Spleen (tissue), 7 donors: ENCODE measurements at regions not wholly inside any gene's neighbourhood (a gene's known extent, or its start where the extent isn't known, plus 50 kb on each side); places are given as distances from the start of the nearest gene placed in this dataset.

ENCODE experiments used
- CTCF ChIP-seq, 11 experiments: fragments of 200-600 bp in 7 of 11; fragments of 450-650 bp in 4 of 11; sonication (generic) in 4 of 11; IDR thresholded peaks in 8 of 11; conservative IDR thresholded peaks in 3 of 11; 1 replicate in 7 of 11; 2 replicates in 4 of 11; pipeline versions ENCODE4 v1.4.0 to v1.8.0; 2016 to 2021; ENCODE audit warnings: antibody characterized with exemption in 11 of 11, inconsistent platforms in 4 of 11, mild to moderate bottlenecking in 1 of 11
- POLR2A ChIP-seq, 3 donors: fragments of 450-650 bp; IDR thresholded peaks; one replicate each; pipeline ENCODE4 v1.5.1; 2017; ENCODE audit warnings: antibody characterized with exemption in 3 of 3, mild to moderate bottlenecking in 1 of 3
- donor health status: DM: no; HTN: no; CAD: no; lungs with moderate emphysema.
- donor health status: DM: no; HTN: no; CAD: no.
- donor health status: DM: no; HTN: no; CAD: no.

GRCh38 chr10:10128387-10128786 is 889.3 kb upstream of the CELF2 start:
- TF ChIP-seq CTCF (IDR thresholded peaks at IDR 0.05 in 8 of 11, conservative IDR thresholded peaks at IDR 0.05 in 3 of 11) (no peak), POLR2A (IDR thresholded peaks at IDR 0.05) (no peak)
